OCI-LY1 (cell line): ENCODE measurements at regions not wholly inside any gene's neighbourhood (a gene's known extent, or its start where the extent isn't known, plus 50 kb on each side); places are given as distances from the start of the nearest gene placed in this dataset.
"Not testable (repeated sequence)": the region's sequence is repeated elsewhere in the genome, so short reads cannot be mapped to it uniquely, and the experiment has no call there.

Experiments used
- H2AFZ ChIP-seq: fragments of 200-600 bp; sonication (generic), shearing (Covaris generic); 2 replicates; pipeline ENCODE4 v1.6.0; 2014; ENCODE audit warnings: antibody characterized with exemption, mild to moderate bottlenecking, low read length
- H3F3A ChIP-seq: fragments of 200-600 bp; sonication (generic), shearing (Covaris generic); 2 replicates; pipeline ENCODE4 v1.6.0; 2014; ENCODE audit warnings: mild to moderate bottlenecking, antibody characterized with exemption, low read length, moderate library complexity; ENCODE audit not compliant: insufficient read depth
- H3K27ac ChIP-seq: fragments of 200-600 bp; sonication (generic); 2 replicates; pipeline ENCODE4 v1.5.1; 2014; ENCODE audit warnings: low read length, mixed run types, mild to moderate bottlenecking, low read depth; ENCODE audit not compliant: poor library complexity, severe bottlenecking
- H3K27me3 ChIP-seq: fragments of 200-600 bp; sonication (generic); 2 replicates; pipeline ENCODE4 v1.6.0; 2014; ENCODE audit warnings: antibody characterized with exemption, mild to moderate bottlenecking, low read length, moderate library complexity; ENCODE audit not compliant: insufficient read depth
- H3K36me3 ChIP-seq: fragments of 200-600 bp; sonication (generic); 2 replicates; pipeline ENCODE4 v1.6.1; 2014; ENCODE audit warnings: mild to moderate bottlenecking, antibody characterized with exemption, low read length, moderate library complexity, mixed read lengths; ENCODE audit not compliant: insufficient read depth
- H3K4me1 ChIP-seq: fragments of 200-600 bp; sonication (generic); 2 replicates; pipeline ENCODE4 v1.5.1; 2014; ENCODE audit warnings: mild to moderate bottlenecking, low read length, moderate library complexity; ENCODE audit not compliant: insufficient read depth, severe bottlenecking
- H3K4me2 ChIP-seq: fragments of 200-600 bp; sonication (generic), shearing (Covaris generic); 2 replicates; pipeline ENCODE4 v1.6.1; 2014; ENCODE audit warnings: low read length
- H3K4me3 ChIP-seq: fragments of 200-600 bp; sonication (generic); 2 replicates; pipeline ENCODE4 v1.5.1; 2014; ENCODE audit warnings: low read length, low read depth, mild to moderate bottlenecking, mixed read lengths; ENCODE audit not compliant: poor library complexity, severe bottlenecking
- H3K79me2 ChIP-seq: fragments of 200-600 bp; shearing (Covaris generic); 2 replicates; pipeline ENCODE4 v1.6.1; 2016; ENCODE audit warnings: mixed run types, low read length, mixed read lengths; ENCODE audit not compliant: insufficient read depth
- H3K9ac ChIP-seq: fragments of 200-600 bp; sonication (generic), shearing (Covaris generic); 2 replicates; pipeline ENCODE4 v1.6.1; 2014; ENCODE audit warnings: mild to moderate bottlenecking, low read length, mixed read lengths
- H3K9me2 ChIP-seq: fragments of 200-600 bp; sonication (generic), shearing (Covaris generic); 2 replicates; pipeline ENCODE4 v1.6.1; 2014; ENCODE audit warnings: low read depth, mild to moderate bottlenecking, low read length, mixed read lengths
- H3K9me3 ChIP-seq: fragments of 200-600 bp; shearing (Covaris generic); 2 replicates; pipeline ENCODE4 v1.6.1; 2014; ENCODE audit warnings: low read length, mixed read lengths
- H4K20me1 ChIP-seq: fragments of 200-600 bp; sonication (generic), shearing (Covaris generic); 2 replicates; pipeline ENCODE4 v1.6.0; 2016; ENCODE audit warnings: mild to moderate bottlenecking, low read length; ENCODE audit not compliant: insufficient read depth
- CTCF ChIP-seq: fragments of 200-600 bp; sonication (generic), shearing (Covaris generic); IDR thresholded peaks from 2 replicates; pipeline ENCODE4 v1.5.1; 2017; ENCODE audit warnings: mild to moderate bottlenecking, antibody characterized with exemption, low read length, moderate library complexity, mixed read lengths
- EZH2 ChIP-seq: fragments of 200-600 bp; sonication (generic), shearing (Covaris generic); IDR thresholded peaks from 2 replicates; pipeline ENCODE4 v1.8.0; 2017; ENCODE audit warnings: borderline replicate concordance, mixed run types, mild to moderate bottlenecking, antibody characterized with exemption, low read length, moderate library complexity, mixed read lengths

DNA sequence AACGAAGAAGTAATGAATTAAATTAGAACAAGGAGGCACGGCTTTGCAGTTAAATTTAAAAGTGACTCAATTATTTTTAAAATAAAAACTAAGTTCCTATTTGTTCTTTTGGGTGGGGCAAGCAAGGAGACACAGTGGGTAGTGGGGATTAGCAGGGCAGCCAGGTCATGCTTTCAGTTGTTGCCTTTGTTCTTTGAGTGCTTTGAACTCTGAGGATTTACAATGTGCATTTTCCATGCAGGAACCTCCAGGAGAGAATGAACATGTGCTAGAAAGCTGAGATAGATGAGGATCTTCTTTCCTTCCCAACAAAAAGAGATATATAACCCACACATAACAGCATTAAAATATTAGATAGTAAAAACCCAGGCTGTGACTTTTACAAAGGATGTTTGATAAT is 420.4 kb upstream of the CTSO start:
- TF ChIP-seq CTCF (no peak), EZH2 (no peak)
- H3K9ac ChIP-seq, result no peak overlapping the region
- H3K4me2 ChIP-seq, result no peak overlapping the region

DNA sequence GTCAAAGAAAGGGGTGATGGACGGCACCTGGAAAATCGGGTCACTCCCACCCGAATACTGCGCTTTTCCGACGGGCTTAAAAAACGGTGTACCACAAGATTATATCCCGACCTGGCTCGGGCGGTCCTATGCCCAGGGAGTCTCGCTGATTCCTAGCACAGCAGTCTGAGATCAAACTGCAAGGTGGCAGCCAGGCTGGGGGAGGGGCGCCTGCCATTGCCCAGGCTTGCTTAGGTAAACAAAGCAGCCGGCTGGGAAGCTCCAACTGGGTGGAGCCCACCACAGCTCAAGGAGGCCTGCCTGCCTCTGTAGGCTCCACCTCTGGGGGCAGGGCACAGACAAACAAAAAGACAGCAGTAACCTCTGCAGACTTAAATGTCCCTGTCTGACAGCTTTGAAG is 413.8 kb upstream of the CTSO start:
- H3K4me2 ChIP-seq, H4K20me1 ChIP-seq, H3K9me2 ChIP-seq, H3K4me1 ChIP-seq, H3F3A ChIP-seq, H3K36me3 ChIP-seq, H3K9me3 ChIP-seq, H3K79me2 ChIP-seq, H2AFZ ChIP-seq, H3K4me3 ChIP-seq, H3K27ac ChIP-seq, H3K27me3 ChIP-seq, H3K9ac ChIP-seq: not testable (repeated sequence)

More for the DNA sequence above, 420.4 kb upstream of the CTSO start:
- H2AFZ ChIP-seq, result no peak overlapping the region
- H3K36me3 ChIP-seq, result no peaks in the 10 kb centered on the region
- no peaks in the 10 kb centered on the region for H3K27me3 ChIP-seq
- H4K20me1 ChIP-seq, result no peaks in the 10 kb centered on the region
- H3K9me3 ChIP-seq, result no peaks in the 10 kb centered on the region
- H3K4me1 ChIP-seq, result no peaks in the 10 kb centered on the region
- H3K27ac ChIP-seq, result no peak overlapping the region
- no peaks in the 10 kb centered on the region for H3F3A ChIP-seq
- H3K9me2 ChIP-seq, result no peaks in the 10 kb centered on the region
- no peak overlapping the region for H3K4me3 ChIP-seq
- no peaks in the 10 kb centered on the region for H3K79me2 ChIP-seq

DNA sequence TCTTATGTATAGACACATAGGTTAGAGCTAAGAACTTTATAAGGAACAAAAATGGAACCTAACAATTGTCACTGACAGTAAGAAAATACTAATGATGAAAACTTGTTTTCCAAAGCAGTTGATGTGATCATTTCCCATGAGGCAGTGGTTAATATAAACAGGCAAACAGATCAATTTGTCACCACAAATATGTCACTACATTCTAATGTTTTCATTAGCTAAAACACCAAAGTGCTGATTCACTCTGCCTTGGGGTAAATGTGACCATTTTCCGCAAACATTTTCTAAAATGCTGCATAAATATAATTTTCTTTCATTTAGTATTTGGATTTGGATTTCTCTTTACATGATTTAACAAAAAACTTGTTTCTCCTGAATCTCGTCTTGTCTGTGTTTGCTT is 408.9 kb upstream of the CTSO start:
- Histone ChIP-seq H3F3A (no peaks in the 10 kb centered on the region), H3K4me3 (no peak overlapping the region), H3K79me2 (no peaks in the 10 kb centered on the region), H2AFZ (no peak overlapping the region), H4K20me1 (no peaks in the 10 kb centered on the region), H3K9me3 (no peaks in the 10 kb centered on the region), H3K9ac (no peak overlapping the region), H3K27me3 (no peaks in the 10 kb centered on the region), H3K9me2 (no peaks in the 10 kb centered on the region), H3K4me1 (no peaks in the 10 kb centered on the region), H3K36me3 (no peaks in the 10 kb centered on the region), H3K27ac (no peak overlapping the region), H3K4me2 (no peak overlapping the region)
- TF ChIP-seq EZH2 (no peak), CTCF (no peak)

- TF ChIP-seq CTCF, result no peak
- TF ChIP-seq EZH2, result no peak
- Histone ChIP-seq H3K9me3 (no peaks in the 10 kb centered on the region), H3K79me2 (no peaks in the 10 kb centered on the region), H3K9me2 (no peaks in the 10 kb centered on the region), H3K36me3 (no peaks in the 10 kb centered on the region), H3F3A (no peaks in the 10 kb centered on the region), H3K4me3 (no peak overlapping the region), H3K9ac (no peak overlapping the region), H3K27ac (no peak overlapping the region), H3K27me3 (no peaks in the 10 kb centered on the region), H3K4me2 (no peak overlapping the region), H4K20me1 (no peaks in the 10 kb centered on the region), H3K4me1 (no peaks in the 10 kb centered on the region), H2AFZ (no peak overlapping the region)
These were observed 393.9 kb upstream of the CTSO start for GRCh38 chr4:156347412-156348075.
